IMR-90 (cell line): ENCODE measurements at regions not wholly inside any gene's neighbourhood (a gene's known extent, or its start where the extent isn't known, plus 50 kb on each side); places are given as distances from the start of the nearest gene placed in this dataset.

Experiments
- ATAC-seq: fragments of 200-7000 bp; cut with Tn5 transposase; 2 replicates; pipeline ENCODE4 v1.9.1; 2020; ENCODE audit warnings: low read depth, mild to moderate bottlenecking, moderate library complexity
- BruUV-seq: library from RNA; stranded (reverse); fragments of 400-500 nt; replicated peaks from 2 replicates; lab custom pipeline; 2021; lab: Mats Ljungman, UMichigan
- CTCF ChIA-PET: fragments of 300-600 bp; formaldehyde crosslinking; extraction: SDS; loops from one replicate; lab custom pipeline; 2021; ENCODE audit warnings: antibody characterized with exemption; lab: Yijun Ruan, JAX
- POLR2A ChIA-PET: fragments of 300-600 bp; sonication (Branson Sonifier 250); formaldehyde crosslinking; loops from one replicate; lab custom pipeline; 2022; ENCODE audit warnings: antibody characterized with exemption; ENCODE audit not compliant: unreplicated experiment; lab: Charles Lee
- DNase-seq: peaks from one replicate; pipeline ENCODE4 v3.0.0; 2013
- H2AFZ ChIP-seq: replicated peaks from 2 replicates; pipeline ENCODE3; 2013; ENCODE audit warnings: low read length, mild to moderate bottlenecking; ENCODE audit not compliant: poor library complexity
- H2AK5ac ChIP-seq: 2 replicates; pipeline ENCODE4 v1.6.1; 2013; ENCODE audit warnings: low read depth, low read length, inconsistent platforms
- H2AK9ac ChIP-seq: replicated peaks from 2 replicates; pipeline ENCODE3; 2013; ENCODE audit warnings: mild to moderate bottlenecking, low read depth, low read length, moderate library complexity; ENCODE audit not compliant: poor library complexity
- H2BK120ac ChIP-seq: 2 replicates; pipeline ENCODE4 v1.6.1; 2013; ENCODE audit warnings: low read depth, low read length, inconsistent platforms
- H2BK15ac ChIP-seq: 3 replicates; pipeline ENCODE4 v1.6.1; 2013; ENCODE audit warnings: low read depth, low read length, inconsistent platforms
- H2BK20ac ChIP-seq: 2 replicates; pipeline ENCODE4 v1.6.1; 2013; ENCODE audit warnings: low read depth, mild to moderate bottlenecking, inconsistent platforms, low read length, moderate library complexity
- H2BK5ac ChIP-seq: 2 replicates; pipeline ENCODE4 v1.6.1; 2013; ENCODE audit warnings: mild to moderate bottlenecking, low read depth, low read length, inconsistent platforms; ENCODE audit not compliant: poor library complexity, severe bottlenecking
- H3K14ac ChIP-seq: replicated peaks from 2 replicates; pipeline ENCODE4 v1.6.1; 2013; ENCODE audit warnings: low read depth, low read length, inconsistent platforms
- H3K18ac ChIP-seq: 2 replicates; pipeline ENCODE4 v1.6.1; 2013; ENCODE audit warnings: low read depth, low read length, control low read depth
- H3K23ac ChIP-seq: 2 replicates; pipeline ENCODE4 v1.6.1; 2013; ENCODE audit warnings: low read depth, low read length, inconsistent platforms
- H3K27ac ChIP-seq: 2 replicates; pipeline ENCODE4 v1.5.1; 2013; ENCODE audit warnings: mild to moderate bottlenecking, control low read depth, low read length; ENCODE audit not compliant: insufficient read depth
- H3K27me3 ChIP-seq: 2 replicates; pipeline ENCODE4 v1.6.1; 2013; ENCODE audit warnings: low read length; ENCODE audit not compliant: control insufficient read depth, insufficient read depth
- H3K36me3 ChIP-seq: 2 replicates; pipeline ENCODE4 v1.6.1; 2013; ENCODE audit warnings: low read length, mixed read lengths; ENCODE audit not compliant: control insufficient read depth, insufficient read depth
- H3K4ac ChIP-seq: 2 replicates; pipeline ENCODE4 v1.6.1; 2013; ENCODE audit warnings: low read depth, low read length, inconsistent platforms
- H3K4me1 ChIP-seq: 2 replicates; pipeline ENCODE4 v1.6.1; 2013; ENCODE audit warnings: low read length, mixed read lengths; ENCODE audit not compliant: control insufficient read depth, insufficient read depth
- H3K4me2 ChIP-seq: 2 replicates; pipeline ENCODE4 v1.6.1; 2013; ENCODE audit warnings: low read depth, mild to moderate bottlenecking, control low read depth, low read length, moderate library complexity
- H3K4me3 ChIP-seq: 2 replicates; pipeline ENCODE4 v1.5.1; 2013; ENCODE audit warnings: low read depth, mild to moderate bottlenecking, control low read depth, low read length, moderate library complexity; ENCODE audit not compliant: insufficient read depth
- H3K56ac ChIP-seq: 2 replicates; pipeline ENCODE4 v1.6.1; 2013; ENCODE audit warnings: low read length, inconsistent platforms; ENCODE audit not compliant: insufficient read depth; ENCODE audit errors: extremely low read depth
- H3K79me1 ChIP-seq, 2 experiments: 2 replicates each; pipeline ENCODE4 v1.6.1; 2013; ENCODE audit warnings: low read length in 2 of 2, inconsistent platforms in 1 of 2, low read depth in 1 of 2
- H3K9ac ChIP-seq: 2 replicates; pipeline ENCODE4 v1.6.1; 2013; ENCODE audit warnings: low read depth, low read length, control low read depth
- H3K9me1 ChIP-seq: 2 replicates; pipeline ENCODE4 v1.6.1; 2013; ENCODE audit warnings: low read length, inconsistent platforms; ENCODE audit not compliant: insufficient read depth
- H3K9me3 ChIP-seq: 2 replicates; pipeline ENCODE4 v1.6.1; 2013; ENCODE audit warnings: low read length; ENCODE audit not compliant: control insufficient read depth, insufficient read depth
- H4K20me1 ChIP-seq: 2 replicates; pipeline ENCODE4 v1.6.1; 2013; ENCODE audit warnings: low read length, inconsistent platforms; ENCODE audit not compliant: insufficient read depth
- H4K5ac ChIP-seq: 2 replicates; pipeline ENCODE4 v1.6.1; 2013; ENCODE audit warnings: mild to moderate bottlenecking, low read depth, low read length, control low read depth
- H4K8ac ChIP-seq, 2 experiments: 2 replicates each; pipeline ENCODE4 v1.6.1; 2013; ENCODE audit warnings: low read depth in 2 of 2, low read length in 2 of 2, control low read depth in 1 of 2, inconsistent platforms in 1 of 2
- H4K91ac ChIP-seq: 2 replicates; pipeline ENCODE4 v1.6.1; 2013; ENCODE audit warnings: low read depth, low read length, inconsistent platforms; ENCODE audit not compliant: insufficient read depth
- BHLHE40 ChIP-seq: fragments of 150-350 bp; IDR thresholded peaks from 2 replicates; pipeline ENCODE4 v1.6.1; 2016; ENCODE audit warnings: mild to moderate bottlenecking, low read depth, low read length
- CEBPB ChIP-seq: IDR thresholded peaks from 2 replicates; pipeline ENCODE4 v1.6.1; 2012; ENCODE audit warnings: low read depth, low read length, improper control_type of control experiment
- CHD1 ChIP-seq: IDR thresholded peaks from 2 replicates; pipeline ENCODE4 v1.6.1; 2012; ENCODE audit warnings: low read depth, low read length, improper control_type of control experiment
- CTCF ChIP-seq: conservative IDR thresholded peaks from 2 replicates; pipeline ENCODE4 v1.5.1; 2012; ENCODE audit warnings: mild to moderate bottlenecking, low read depth, low read length, improper control_type of control experiment
- ELK1 ChIP-seq: fragments of 150-350 bp; IDR thresholded peaks from 2 replicates; pipeline ENCODE4 v1.6.1; 2016; ENCODE audit warnings: low read depth, mild to moderate bottlenecking, low read length, moderate library complexity, borderline replicate concordance
- FOS ChIP-seq: fragments of 150-350 bp; IDR thresholded peaks from 2 replicates; pipeline ENCODE4 v1.6.1; 2016; ENCODE audit warnings: low read depth, low read length
- MAFK ChIP-seq: IDR thresholded peaks from 2 replicates; pipeline ENCODE4 v1.6.1; 2012; ENCODE audit warnings: low read depth, low read length, improper control_type of control experiment
- MAZ ChIP-seq: IDR thresholded peaks from 2 replicates; pipeline ENCODE4 v1.6.1; 2012; ENCODE audit warnings: low read depth, mild to moderate bottlenecking, low read length, improper control_type of control experiment, moderate library complexity, borderline replicate concordance
- MXI1 ChIP-seq: IDR thresholded peaks from 2 replicates; pipeline ENCODE4 v1.6.1; 2012; ENCODE audit warnings: low read depth, mild to moderate bottlenecking, low read length, moderate library complexity, borderline replicate concordance
- NFE2L2 ChIP-seq: fragments of 150-350 bp; IDR thresholded peaks from 2 replicates; pipeline ENCODE4 v1.6.1; 2016; ENCODE audit warnings: low read depth, mild to moderate bottlenecking, low read length
- POLR2A ChIP-seq: IDR thresholded peaks from 2 replicates; pipeline ENCODE4 v1.6.1; 2012; ENCODE audit warnings: mild to moderate bottlenecking, low read depth, low read length
- RAD21 ChIP-seq: IDR thresholded peaks from 2 replicates; pipeline ENCODE4 v1.6.1; 2012; ENCODE audit warnings: low read length, improper control_type of control experiment
- RCOR1 ChIP-seq: IDR thresholded peaks from 2 replicates; pipeline ENCODE4 v1.6.1; 2012; ENCODE audit warnings: mild to moderate bottlenecking, low read length, improper control_type of control experiment; ENCODE audit not compliant: insufficient replicate concordance
- RFX5 ChIP-seq: IDR thresholded peaks from 2 replicates; pipeline ENCODE4 v1.8.0; 2012; ENCODE audit warnings: low read depth, mild to moderate bottlenecking, low read length, moderate library complexity
- SMC3 ChIP-seq: fragments of 150-350 bp; IDR thresholded peaks from 2 replicates; pipeline ENCODE4 v1.6.1; 2016; ENCODE audit warnings: low read depth, mild to moderate bottlenecking, antibody characterized with exemption, low read length, moderate library complexity
- USF2 ChIP-seq: fragments of 150-350 bp; IDR thresholded peaks from 2 replicates; pipeline ENCODE4 v1.6.1; 2017; ENCODE audit warnings: mild to moderate bottlenecking, antibody characterized with exemption, low read length, low read depth
- WGBS, 2 experiments: methylation state at CpG; one replicate each; pipeline versions ENCODE4 v1.1.5 to v1.1.7; 2013; ENCODE audit warnings: missing lambda C conversion rate in 2 of 2; ENCODE audit not compliant: insufficient read length in 1 of 2; ENCODE audit errors: extremely low coverage in 2 of 2; 5-methylcytosine and 5-hydroxymethylcytosine counted together
- dilution Hi-C: fragments of 300-500 bp; cut with HindIII; formaldehyde crosslinking; loops from one replicate; pipeline ENCODE4 v1.14.3; 2018; ENCODE audit warnings: low sequenced_read_pairs; ENCODE audit not compliant: unreplicated experiment
- in situ Hi-C: fragments of 300-500 bp; cut with MboI; formaldehyde crosslinking; loops from 3 replicates; pipeline ENCODE4 v1.14.3; 2019; ENCODE audit warnings: low sequenced_read_pairs, inconsistent platforms, mixed read lengths
- intact Hi-C: fragments of 100-400 bp; cut with micrococcal nuclease; formaldehyde crosslinking; loops from 2 replicates; pipeline ENCODE4 v1.10.0; 2022

- no peaks in the 10 kb centered on the region for H4K20me1 ChIP-seq
- H3K9me1 ChIP-seq, result no peaks in the 10 kb centered on the region
- ATAC-seq (no peak), DNase-seq (no peak)
- no peak overlapping the region for H2BK15ac ChIP-seq
- H4K91ac ChIP-seq, result no peak overlapping the region
- dilution Hi-C loops (no loop called here), intact Hi-C loops (no loop called here), in situ Hi-C loops (no loop called here)
- no peak overlapping the region for H4K8ac ChIP-seq
- no peaks in the 10 kb centered on the region for H3K4me1 ChIP-seq
- H3K27me3 ChIP-seq, result no peaks in the 10 kb centered on the region
- no peak overlapping the region for H3K14ac ChIP-seq
- no peak overlapping the region for H3K23ac ChIP-seq
- no peak overlapping the region for H2BK20ac ChIP-seq
- H2BK120ac ChIP-seq, result no peak overlapping the region
- POLR2A ChIA-PET, result no interaction called here
- no peak overlapping the region for H2AK5ac ChIP-seq
- WGBS, 2 experiments, result 19% methylated on average over 3 of the region's 11 CpGs; no CpG with 5 or more reads in 1 of the 2 experiments
- no peak overlapping the region for H3K18ac ChIP-seq
- TF ChIP-seq USF2 (no peak), CHD1 (no peak), SMC3 (no peak), MXI1 (no peak), BHLHE40 (no peak), CEBPB (no peak), NFE2L2 (no peak), ELK1 (no peak), RAD21 (no peak), MAZ (no peak), FOS (no peak), POLR2A (no peak), RFX5 (no peak), RCOR1 (no peak), MAFK (no peak), CTCF (no peak)
- H3K36me3 ChIP-seq, result no peaks in the 10 kb centered on the region
- no TSS peak for BruUV-seq
- no peak overlapping the region for H3K4me3 ChIP-seq
- H3K4me2 ChIP-seq, result no peak overlapping the region
- CTCF ChIA-PET, result no interaction called here
- H3K27ac ChIP-seq, result no peak overlapping the region
- H2AFZ ChIP-seq, result no peak overlapping the region
- no peaks in the 10 kb centered on the region for H3K79me1 ChIP-seq
- H2BK5ac ChIP-seq, result no peak overlapping the region
- no peak overlapping the region for H2AK9ac ChIP-seq
- no peak overlapping the region for H3K9ac ChIP-seq
- no peak overlapping the region for H4K5ac ChIP-seq
- no peak overlapping the region for H3K4ac ChIP-seq
- H3K9me3 ChIP-seq, result no peaks in the 10 kb centered on the region
- H3K56ac ChIP-seq, result no peak overlapping the region
Measured at GRCh38 chr1:220378571-220379302, 106.5 kb upstream of the RAB3GAP2 start.
